CD4-positive, alpha-beta T cell (primary cell): ENCODE measurements at regions not wholly inside any gene's neighbourhood (a gene's known extent, or its start where the extent isn't known, plus 50 kb on each side); places are given as distances from the start of the nearest gene placed in this dataset.

ENCODE experiments used
- ATAC-seq: fragments of 200-7000 bp; cut with Tn5 transposase; one replicate; pipeline ENCODE4 v1.10.0; 2022; ENCODE audit warnings: mild to moderate bottlenecking; ENCODE audit not compliant: poor library complexity
- CTCF ChIA-PET: fragments of 350-600 bp; sonication (Branson Sonifier 250); formaldehyde crosslinking; loops from one replicate; lab custom pipeline; 2021; ENCODE audit warnings: antibody characterized with exemption, inconsistent platforms; lab: Charles Lee
- POLR2A ChIA-PET: fragments of 350-600 bp; sonication (Branson Sonifier 250); formaldehyde crosslinking; loops from one replicate; lab custom pipeline; 2021; ENCODE audit warnings: antibody characterized with exemption, inconsistent platforms; lab: Charles Lee
- DNase-seq, 14 experiments: peaks; one replicate each; pipeline ENCODE4 v3.0.0-alpha.2; 2013 to 2020; ENCODE audit warnings: mixed read lengths in 2 of 14
- H3K27ac ChIP-seq, 2 donors: one replicate each; pipeline versions ENCODE4 v1.5.1 to v1.7.0; 2013; ENCODE audit warnings: low read length in 2 of 2, low read depth in 1 of 2, mild to moderate bottlenecking in 1 of 2
- H3K27me3 ChIP-seq, 2 experiments: 1 replicate in 1 of 2; 2 replicates in 1 of 2; pipeline versions ENCODE4 v1.6.1 to v1.7.0; 2013; ENCODE audit warnings: low read length in 2 of 2, control low read depth in 1 of 2, mild to moderate bottlenecking in 1 of 2, moderate library complexity in 1 of 2; ENCODE audit not compliant: insufficient read depth in 2 of 2, control insufficient read depth in 1 of 2
- H3K36me3 ChIP-seq: one replicate; pipeline ENCODE4 v1.6.1; 2013; ENCODE audit warnings: low read length, control low read depth; ENCODE audit not compliant: insufficient read depth
- H3K4me1 ChIP-seq: one replicate; pipeline ENCODE4 v1.6.1; 2013; ENCODE audit warnings: low read length, control low read depth; ENCODE audit not compliant: insufficient read depth
- H3K4me3 ChIP-seq: one replicate; pipeline ENCODE4 v1.5.1; 2013; ENCODE audit warnings: mild to moderate bottlenecking, low read length, moderate library complexity
- H3K9me3 ChIP-seq, 2 experiments: 1 replicate in 1 of 2; 2 replicates in 1 of 2; pipeline versions ENCODE4 v1.6.1 to v1.7.0; 2013; ENCODE audit warnings: low read length in 2 of 2, mild to moderate bottlenecking in 2 of 2, control low read depth in 1 of 2, moderate library complexity in 1 of 2; ENCODE audit not compliant: control insufficient read depth in 1 of 2, insufficient read depth in 1 of 2
- H3K27ac Mint-ChIP-seq: one replicate; pipeline ENCODE4 v1.8.0; 2020; ENCODE audit warnings: mixed read lengths
- H3K27me3 Mint-ChIP-seq: one replicate; pipeline ENCODE4 v1.8.0; 2021; ENCODE audit warnings: mixed read lengths
- H3K36me3 Mint-ChIP-seq: one replicate; pipeline ENCODE4 v1.8.0; 2021; ENCODE audit warnings: low read depth, mixed read lengths
- H3K4me1 Mint-ChIP-seq: one replicate; pipeline ENCODE4 v1.8.0; 2021; ENCODE audit warnings: low read depth, mixed read lengths
- H3K4me3 Mint-ChIP-seq: one replicate; pipeline ENCODE4 v1.8.0; 2020; ENCODE audit warnings: mild to moderate bottlenecking, mixed read lengths
- H3K9me3 Mint-ChIP-seq: one replicate; pipeline ENCODE4 v1.8.0; 2020; ENCODE audit warnings: mixed read lengths
- CTCF ChIP-seq: fragments of 200-600 bp; IDR thresholded peaks from one replicate; pipeline ENCODE4 v1.8.0; 2022; ENCODE audit warnings: antibody characterized with exemption, mild to moderate bottlenecking
- intact Hi-C, 2 experiments: fragments of 100-400 bp; cut with DNase I in 1 of 2; cut with micrococcal nuclease in 1 of 2; formaldehyde crosslinking; loops; one replicate each; pipeline versions ENCODE4 v1.15.1 to v1.9.0; 2023 to 2025; cut with DNase I, micrococcal nuclease

DNA sequence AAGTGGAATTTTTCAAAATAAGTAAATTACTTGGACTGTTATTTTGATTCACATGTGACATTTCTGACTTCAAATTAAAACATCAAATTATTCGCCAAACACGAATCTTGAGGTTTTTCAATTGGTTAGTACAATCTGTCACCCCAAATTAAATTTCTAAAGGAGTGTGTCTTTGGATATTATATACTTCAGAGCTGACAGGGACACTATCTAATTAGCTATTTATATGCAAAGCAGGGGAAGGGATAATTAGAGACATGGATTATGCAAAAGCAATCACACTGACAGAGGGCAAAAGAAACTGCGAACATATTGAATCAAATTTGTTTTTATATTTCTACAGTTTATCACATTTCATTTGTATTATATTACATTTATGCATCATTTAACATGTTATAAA lies 433.0 kb downstream of the KIF2B start:
- Mint-ChIP-seq H3K27ac (no peak overlapping the region), H3K4me3 (no peak overlapping the region), H3K36me3 (no peaks in the 10 kb centered on the region), H3K4me1 (no peaks in the 10 kb centered on the region), H3K9me3 (peaks cover 2% of the 10 kb centered on the region), H3K27me3 (no peaks in the 10 kb centered on the region)
- no peak for ATAC-seq
- Histone ChIP-seq H3K4me1 (no peaks in the 10 kb centered on the region), H3K9me3 (peaks cover 4 to 8% of the 10 kb centered on the region in 2 experiments), H3K4me3 (no peak overlapping the region), H3K36me3 (no peaks in the 10 kb centered on the region), H3K27me3 (no peaks in the 10 kb centered on the region), H3K27ac (no peak overlapping the region)
- DNase-seq = no peak
- CTCF ChIA-PET = no interaction called here
- no peak for TF ChIP-seq CTCF
- intact Hi-C loops = loop anchor here in 1 of 2 experiments (10.0 kb wide), 1 partner anchor 61 kb away; no protein-coding TSS in a partner anchor
- POLR2A ChIA-PET = no interaction called here

DNA sequence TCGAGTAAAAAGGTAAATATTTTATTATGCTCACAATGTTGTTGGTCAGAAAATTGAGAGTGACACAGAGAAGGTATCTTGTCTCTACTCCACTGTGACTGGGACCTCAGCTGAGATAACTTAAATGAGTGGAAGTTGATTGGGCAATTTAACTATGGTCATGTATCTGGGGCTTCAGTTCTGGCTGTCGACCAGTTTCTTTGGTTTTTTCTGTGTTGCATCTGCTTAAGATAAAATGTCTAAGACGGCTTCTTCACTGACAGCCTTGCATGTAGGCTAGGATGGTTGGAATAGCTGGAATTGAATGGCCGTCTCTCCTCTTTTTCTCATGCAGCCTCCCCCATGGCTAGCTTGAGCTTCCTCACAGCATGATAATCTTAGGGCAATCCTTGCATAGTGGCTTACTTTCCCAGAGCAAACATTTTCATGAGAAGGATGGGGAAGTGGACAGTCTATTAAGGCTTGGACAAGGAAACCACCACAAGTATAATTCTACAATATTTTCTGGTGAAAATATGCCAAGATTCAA lies 433.7 kb downstream of the KIF2B start:
- H3K4me1 Mint-ChIP-seq = no peaks in the 10 kb centered on the region
- CTCF ChIA-PET = no interaction called here

GRCh38 chr17:54257440-54257839 lies 434.7 kb downstream of the KIF2B start:
- Mint-ChIP-seq H3K9me3 (peaks cover 12% of the 10 kb centered on the region), H3K27ac (no peak overlapping the region), H3K4me3 (no peak overlapping the region), H3K4me1 (no peaks in the 10 kb centered on the region), H3K27me3 (no peaks in the 10 kb centered on the region), H3K36me3 (no peaks in the 10 kb centered on the region)
- no peak overlapping the region for H3K4me3 ChIP-seq
- ChIA-PET CTCF (no interaction called here), POLR2A (no interaction called here)
- peaks cover 0 to 8% of the 10 kb centered on the region in 2 experiments for H3K9me3 ChIP-seq
- H3K27me3 ChIP-seq = no peaks in the 10 kb centered on the region
- H3K36me3 ChIP-seq = no peaks in the 10 kb centered on the region
- H3K4me1 ChIP-seq = no peaks in the 10 kb centered on the region
- TF ChIP-seq CTCF = no peak
- H3K27ac ChIP-seq = no peak overlapping the region
- intact Hi-C loops = loop anchor here in 1 of 2 experiments (10.0 kb wide), 1 partner anchor 63 kb away; no protein-coding TSS in a partner anchor
- DNase-seq (no peak), ATAC-seq (no peak)

More for the DNA sequence above, 433.7 kb downstream of the KIF2B start:
- no peaks in the 10 kb centered on the region for H3K27me3 ChIP-seq
- Mint-ChIP-seq H3K9me3 (peaks cover 8% of the 10 kb centered on the region), H3K27me3 (no peaks in the 10 kb centered on the region), H3K36me3 (no peaks in the 10 kb centered on the region), H3K27ac (no peak overlapping the region), H3K4me3 (no peak overlapping the region)
- DNase-seq (no peak), ATAC-seq (no peak)
- H3K36me3 ChIP-seq = no peaks in the 10 kb centered on the region
- no peaks in the 10 kb centered on the region for H3K4me1 ChIP-seq
- no peak overlapping the region for H3K4me3 ChIP-seq
- H3K9me3 ChIP-seq = peaks cover 4 to 8% of the 10 kb centered on the region in 2 experiments
- no peak overlapping the region for H3K27ac ChIP-seq
- intact Hi-C loops = loop anchor here in 1 of 2 experiments (10.0 kb wide), 1 partner anchor 62 kb away; no protein-coding TSS in a partner anchor
- TF ChIP-seq CTCF = no peak
- POLR2A ChIA-PET = no interaction called here
